Mesenchymal stem cell (in vitro differentiated cells and primary cell): ENCODE measurements at regions not wholly inside any gene's neighbourhood (a gene's known extent, or its start where the extent isn't known, plus 50 kb on each side); places are given as distances from the start of the nearest gene placed in this dataset.

Experiments
- DNase-seq: peaks from one replicate; pipeline ENCODE4 v3.0.0-alpha.2; 2013
- H2AFZ ChIP-seq: one replicate; pipeline ENCODE4 v1.6.1; 2013; ENCODE audit warnings: low read depth, mild to moderate bottlenecking, control low read depth, inconsistent platforms, low read length, moderate library complexity
- H2AK5ac ChIP-seq: 2 replicates; pipeline ENCODE4 v1.6.1; 2013; ENCODE audit warnings: low read length, moderate library complexity, mild to moderate bottlenecking, inconsistent platforms; ENCODE audit not compliant: severe bottlenecking
- H2BK120ac ChIP-seq: one replicate; pipeline ENCODE4 v1.6.1; 2013; ENCODE audit warnings: low read depth, mild to moderate bottlenecking, inconsistent platforms, low read length, moderate library complexity
- H2BK12ac ChIP-seq, 2 experiments: one replicate each; pipeline ENCODE4 v1.6.1; 2013; ENCODE audit warnings: inconsistent platforms in 2 of 2, low read length in 2 of 2, mild to moderate bottlenecking in 2 of 2, moderate library complexity in 2 of 2, control low read depth in 1 of 2
- H2BK15ac ChIP-seq: one replicate; pipeline ENCODE4 v1.6.1; 2013; ENCODE audit warnings: mild to moderate bottlenecking, low read depth, inconsistent platforms; ENCODE audit not compliant: poor library complexity, severe bottlenecking
- H2BK5ac ChIP-seq: 2 replicates; pipeline ENCODE4 v1.6.1; 2013; ENCODE audit warnings: low read depth, mild to moderate bottlenecking, low read length, control low read depth, inconsistent platforms; ENCODE audit not compliant: poor library complexity, severe bottlenecking
- H3K14ac ChIP-seq, 2 experiments: one replicate each; pipeline ENCODE4 v1.6.1; 2013; ENCODE audit warnings: inconsistent platforms in 2 of 2, low read length in 2 of 2, control low read depth in 1 of 2, mild to moderate bottlenecking in 1 of 2, moderate library complexity in 1 of 2
- H3K18ac ChIP-seq, 2 experiments: one replicate each; pipeline ENCODE4 v1.6.1; 2013; ENCODE audit warnings: inconsistent platforms in 2 of 2, low read length in 2 of 2, control low read depth in 1 of 2, low read depth in 1 of 2, mild to moderate bottlenecking in 1 of 2
- H3K23ac ChIP-seq, 2 experiments: one replicate each; pipeline ENCODE4 v1.6.1; 2013; ENCODE audit warnings: inconsistent platforms in 2 of 2, low read length in 2 of 2, mild to moderate bottlenecking in 2 of 2, moderate library complexity in 2 of 2, control low read depth in 1 of 2
- H3K27ac ChIP-seq: 2 replicates; pipeline ENCODE4 v1.5.1; 2013; ENCODE audit warnings: mild to moderate bottlenecking, moderate library complexity, low read length, control low read depth, inconsistent platforms; ENCODE audit not compliant: poor library complexity, severe bottlenecking
- H3K27me3 ChIP-seq, 2 experiments: 2 replicates each; pipeline versions ENCODE4 v1.6.1 to v1.7.0; 2013; ENCODE audit warnings: low read length in 2 of 2, mild to moderate bottlenecking in 2 of 2, moderate library complexity in 2 of 2, control low read depth in 1 of 2, inconsistent platforms in 1 of 2; ENCODE audit not compliant: control insufficient read depth in 1 of 2, insufficient read depth in 1 of 2
- H3K36me3 ChIP-seq, 2 experiments: 2 replicates each; pipeline versions ENCODE4 v1.6.1 to v1.7.0; 2013; ENCODE audit warnings: low read length in 2 of 2, control low read depth in 1 of 2, inconsistent platforms in 1 of 2, low read depth in 1 of 2, mild to moderate bottlenecking in 1 of 2; ENCODE audit not compliant: insufficient read depth in 2 of 2, control insufficient read depth in 1 of 2
- H3K4ac ChIP-seq, 2 experiments: one replicate each; pipeline ENCODE4 v1.6.1; 2013; ENCODE audit warnings: inconsistent platforms in 2 of 2, low read length in 2 of 2, mild to moderate bottlenecking in 2 of 2, moderate library complexity in 2 of 2, control low read depth in 1 of 2, low read depth in 1 of 2
- H3K4me1 ChIP-seq: 2 replicates; pipeline ENCODE4 v1.6.1; 2013; ENCODE audit warnings: low read depth, low read length, control low read depth; ENCODE audit not compliant: control insufficient read depth, insufficient read depth
- H3K4me2 ChIP-seq: 2 replicates; pipeline ENCODE4 v1.6.1; 2013; ENCODE audit warnings: low read length, mild to moderate bottlenecking, inconsistent platforms; ENCODE audit not compliant: poor library complexity, severe bottlenecking
- H3K4me3 ChIP-seq, 2 experiments: 2 replicates each; pipeline versions ENCODE4 v1.5.1 to v1.7.0; 2013; ENCODE audit warnings: low read length in 2 of 2, mild to moderate bottlenecking in 2 of 2, control low read depth in 1 of 2, low read depth in 1 of 2; ENCODE audit not compliant: insufficient read depth in 1 of 2
- H3K79me1 ChIP-seq: replicated peaks from 2 replicates; pipeline ENCODE4 v1.6.1; 2013; ENCODE audit warnings: mild to moderate bottlenecking, control low read depth, low read length, inconsistent platforms; ENCODE audit not compliant: poor library complexity, severe bottlenecking
- H3K9ac ChIP-seq: 2 replicates; pipeline ENCODE4 v1.7.0; 2013; ENCODE audit warnings: mild to moderate bottlenecking, low read length, moderate library complexity
- H3K9me3 ChIP-seq: 2 replicates; pipeline ENCODE4 v1.7.0; 2013; ENCODE audit warnings: mild to moderate bottlenecking, low read length; ENCODE audit not compliant: control insufficient read depth
- H4K8ac ChIP-seq: one replicate; pipeline ENCODE4 v1.6.1; 2013; ENCODE audit warnings: inconsistent platforms, mild to moderate bottlenecking, low read length, moderate library complexity
- H4K91ac ChIP-seq: one replicate; pipeline ENCODE4 v1.6.1; 2013; ENCODE audit warnings: mild to moderate bottlenecking, low read length, inconsistent platforms
- WGBS: methylation state at CpG from one replicate; pipeline ENCODE4 v1.1.7; 2013; ENCODE audit warnings: mixed read lengths; 5-methylcytosine and 5-hydroxymethylcytosine counted together

DNA sequence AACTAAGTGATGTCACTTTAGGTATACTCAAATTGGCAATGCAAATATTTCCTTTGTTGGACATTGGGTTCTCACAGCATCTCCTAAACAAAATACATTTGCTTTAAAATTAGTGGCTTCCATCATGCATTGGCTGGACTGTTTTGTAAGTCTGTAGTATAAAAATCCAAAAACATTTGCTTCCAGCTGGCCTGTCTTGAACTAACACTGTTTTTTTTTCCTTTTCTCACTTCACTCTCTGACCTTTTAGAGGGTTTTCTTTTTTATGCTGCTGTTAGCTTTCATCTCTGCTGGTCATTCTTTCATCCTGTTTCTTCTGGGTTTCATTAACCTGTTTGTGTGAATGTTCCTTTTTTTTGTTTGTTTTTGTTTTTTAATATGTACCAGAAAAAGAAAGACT is 121.7 kb upstream of the MLIP start:
- Histone ChIP-seq H3K4ac (no peak overlapping the region), H3K4me3 (no peak overlapping the region), H3K14ac (no peak overlapping the region), H3K27me3 (no peaks in the 10 kb centered on the region), H2AK5ac (no peak overlapping the region), H2BK5ac (no peak overlapping the region), H3K9me3 (no peaks in the 10 kb centered on the region), H4K91ac (no peak overlapping the region), H3K4me2 (no peak overlapping the region), H3K79me1 (no peaks in the 10 kb centered on the region), H3K4me1 (peaks cover 6% of the 10 kb centered on the region), H2BK120ac (no peak overlapping the region), H3K23ac (no peak overlapping the region), H4K8ac (no peak overlapping the region), H3K36me3 (no peaks in the 10 kb centered on the region), H2BK15ac (no peak overlapping the region), H3K27ac (no peak overlapping the region), H3K9ac (no peak overlapping the region), H2AFZ (no peak overlapping the region), H2BK12ac (no peak overlapping the region), H3K18ac (no peak overlapping the region)
- DNase-seq = no peak

DNA sequence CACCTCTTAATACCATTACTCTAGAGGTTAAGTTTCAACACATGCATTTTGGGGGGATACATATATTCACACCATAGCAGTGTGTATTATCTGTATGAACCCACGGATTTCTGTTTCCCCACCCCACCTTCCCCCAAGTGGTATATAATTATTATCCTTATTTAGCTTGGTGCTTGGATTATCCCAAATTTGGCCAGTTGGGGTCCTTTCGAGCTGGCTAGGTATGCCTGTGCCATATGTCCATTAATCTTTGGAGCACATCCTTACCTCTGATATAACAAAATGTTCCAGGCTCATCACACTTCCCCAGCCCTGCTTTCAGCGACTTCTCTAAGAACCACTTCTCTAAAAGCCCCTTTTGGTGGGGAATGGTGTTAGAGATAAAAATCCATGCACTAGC is 118.7 kb upstream of the MLIP start:
- Histone ChIP-seq H2BK12ac (no peak overlapping the region), H3K9me3 (no peaks in the 10 kb centered on the region), H3K14ac (no peak overlapping the region), H3K18ac (no peak overlapping the region), H3K36me3 (no peaks in the 10 kb centered on the region), H3K4ac (no peak overlapping the region), H2BK15ac (no peak overlapping the region), H3K27ac (no peak overlapping the region), H3K79me1 (no peaks in the 10 kb centered on the region), H3K27me3 (no peaks in the 10 kb centered on the region), H3K23ac (no peak overlapping the region), H3K4me2 (no peak overlapping the region), H2AFZ (no peak overlapping the region), H4K8ac (no peak overlapping the region), H3K4me1 (peaks cover 2% of the 10 kb centered on the region), H3K9ac (no peak overlapping the region), H3K4me3 (no peak overlapping the region), H2AK5ac (no peak overlapping the region), H4K91ac (no peak overlapping the region), H2BK5ac (no peak overlapping the region), H2BK120ac (no peak overlapping the region)
- WGBS = 75% methylated on average over 2 of the region's 3 CpGs
- no peak for DNase-seq

DNA sequence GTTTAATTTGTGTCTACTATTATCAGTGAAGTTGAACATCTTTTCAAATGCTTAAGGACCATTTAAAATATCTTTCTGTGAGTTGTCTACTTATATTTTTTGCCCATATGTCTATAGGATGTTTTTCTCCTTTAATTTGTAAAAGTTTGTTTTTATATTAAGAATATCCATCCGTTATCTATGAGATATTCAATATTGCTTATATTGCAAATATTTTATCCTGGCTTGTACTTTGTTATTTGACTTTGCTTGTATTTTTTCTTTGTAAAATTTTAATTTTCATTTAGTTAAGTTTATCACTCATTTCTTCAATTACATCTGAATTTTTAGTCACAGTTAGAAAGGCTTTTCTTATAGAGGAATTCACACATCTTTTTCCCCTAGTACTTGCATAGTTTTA is 117.0 kb upstream of the MLIP start:
- Histone ChIP-seq H4K91ac (no peak overlapping the region), H2BK5ac (no peak overlapping the region), H2BK120ac (no peak overlapping the region), H3K9me3 (no peaks in the 10 kb centered on the region), H3K4me1 (peaks cover under 1% of the 10 kb centered on the region), H2AFZ (no peak overlapping the region), H3K4ac (no peak overlapping the region), H2BK15ac (no peak overlapping the region), H3K27ac (no peak overlapping the region), H3K18ac (no peak overlapping the region), H2BK12ac (no peak overlapping the region), H3K36me3 (no peaks in the 10 kb centered on the region), H3K9ac (no peak overlapping the region), H2AK5ac (no peak overlapping the region), H3K4me3 (no peak overlapping the region), H3K27me3 (no peaks in the 10 kb centered on the region), H4K8ac (no peak overlapping the region), H3K79me1 (no peaks in the 10 kb centered on the region), H3K4me2 (no peak overlapping the region), H3K14ac (no peak overlapping the region), H3K23ac (no peak overlapping the region)
- no peak for DNase-seq
- no CpG with 5 or more reads among the region's 1 CpG for WGBS

DNA sequence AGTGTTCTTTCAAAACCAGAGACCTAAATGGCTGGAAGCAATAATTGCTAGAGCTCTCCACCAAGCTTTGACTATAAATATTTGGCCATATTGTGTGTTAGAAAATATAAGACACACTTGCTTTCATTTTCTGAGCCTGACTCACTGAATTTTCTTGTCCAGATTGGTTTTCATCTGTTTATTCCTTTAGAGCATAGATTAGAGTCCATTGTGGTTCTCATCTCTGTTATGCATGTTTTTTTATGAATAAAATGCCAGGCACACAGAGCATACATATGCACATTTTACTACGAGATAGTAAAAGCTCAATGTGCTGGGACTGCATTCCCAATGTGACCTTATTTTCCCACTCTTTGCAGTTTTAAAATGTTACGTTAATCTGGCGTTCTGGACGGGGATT is 115.3 kb upstream of the MLIP start:
- Histone ChIP-seq H3K27me3 (no peaks in the 10 kb centered on the region), H3K14ac (no peak overlapping the region), H3K4me1 (peaks cover 2% of the 10 kb centered on the region), H3K4me3 (no peak overlapping the region), H3K23ac (no peak overlapping the region), H3K9me3 (no peaks in the 10 kb centered on the region), H3K27ac (no peak overlapping the region), H2AK5ac (no peak overlapping the region), H2BK120ac (no peak overlapping the region), H3K9ac (no peak overlapping the region), H3K4me2 (no peak overlapping the region), H2BK5ac (no peak overlapping the region), H3K36me3 (no peaks in the 10 kb centered on the region), H4K91ac (no peak overlapping the region), H4K8ac (no peak overlapping the region), H3K79me1 (no peaks in the 10 kb centered on the region), H3K18ac (no peak overlapping the region), H2BK12ac (no peak overlapping the region), H2AFZ (peak overlapping the region; percentile 27), H3K4ac (no peak overlapping the region), H2BK15ac (no peak overlapping the region)
- WGBS = 99% methylated on average over 4 of the region's 4 CpGs
- DNase-seq = no peak
